Gastrocnemius medialis (tissue), 4 donors: ENCODE measurements at regions not wholly inside any gene's neighbourhood (a gene's known extent, or its start where the extent isn't known, plus 50 kb on each side); places are given as distances from the start of the nearest gene placed in this dataset.

ENCODE experiments used
- ATAC-seq, 2 donors: fragments of 150-250 bp; one replicate each; pipeline ENCODE4 v1.9.1; 2016
- DNase-seq, 2 donors: peaks; one replicate each; pipeline ENCODE4 v3.0.0-alpha.2; 2019
- H3K27ac ChIP-seq, 4 donors: fragments of 200-600 bp; sonication (generic); 1 replicate in 1 of 4; 2 replicates in 3 of 4; pipeline ENCODE4 v1.5.1; 2016 to 2018; ENCODE audit warnings: mild to moderate bottlenecking in 2 of 4, moderate library complexity in 1 of 4
- H3K27me3 ChIP-seq, 3 donors: fragments of 200-600 bp; sonication (generic) in 2 of 3; 1 replicate in 1 of 3; 2 replicates in 2 of 3; pipeline versions ENCODE4 v1.5.1 to v1.6.0; 2016 to 2019; ENCODE audit warnings: mild to moderate bottlenecking in 1 of 3, moderate library complexity in 1 of 3
- H3K36me3 ChIP-seq, 2 donors: fragments of 200-600 bp; sonication (generic) in 1 of 2; one replicate each; pipeline ENCODE4 v1.5.1; 2017 to 2018
- H3K4me1 ChIP-seq, 2 donors: fragments of 200-600 bp; sonication (generic) in 1 of 2; one replicate each; pipeline ENCODE4 v1.5.1; 2016 to 2017; ENCODE audit warnings: mild to moderate bottlenecking in 2 of 2
- H3K4me3 ChIP-seq, 4 donors: fragments of 200-600 bp; sonication (generic) in 3 of 4; 1 replicate in 1 of 4; 2 replicates in 3 of 4; pipeline ENCODE4 v1.5.1; 2016 to 2019; ENCODE audit warnings: mild to moderate bottlenecking in 2 of 4
- H3K9me3 ChIP-seq, 3 donors: fragments of 200-600 bp; sonication (generic) in 2 of 3; 1 replicate in 1 of 3; 2 replicates in 2 of 3; pipeline ENCODE4 v1.5.1; 2016 to 2019
- CTCF ChIP-seq, 5 experiments: fragments of 450-650 bp in 3 of 5; fragments of 200-600 bp in 2 of 5; sonication (generic) in 2 of 5; IDR thresholded peaks in 4 of 5; conservative IDR thresholded peaks in 1 of 5; 1 replicate in 4 of 5; 2 replicates in 1 of 5; pipeline ENCODE4 v1.5.1; 2016 to 2019; ENCODE audit warnings: antibody characterized with exemption in 5 of 5, mild to moderate bottlenecking in 3 of 5, moderate library complexity in 3 of 5
- POLR2A ChIP-seq, 2 donors: fragments of 450-650 bp; IDR thresholded peaks; one replicate each; pipeline ENCODE4 v1.6.1; 2017; ENCODE audit warnings: antibody characterized with exemption in 2 of 2, mild to moderate bottlenecking in 2 of 2, moderate library complexity in 2 of 2
- in situ Hi-C, 4 donors: fragments of 200-750 bp; cut with MboI; loops; one replicate each; pipeline versions ENCODE4 v1.15.0 to v1.8.0; 2017; ENCODE audit warnings: low sequenced_read_pairs in 4 of 4
- intact Hi-C: fragments of 100-400 bp; cut with DNase I; formaldehyde crosslinking; loops from one replicate; pipeline ENCODE4 v1.15.1; 2023; ENCODE audit warnings: low total_unique reads

GRCh38 chr1:184166485-184166884 lies 115.0 kb downstream of the TSEN15 start:
- no peak for ATAC-seq
- Histone ChIP-seq H3K4me1 (peaks cover 2 to 5% of the 10 kb centered on the region in 2 donors), H3K27me3 (no peaks in the 10 kb centered on the region), H3K36me3 (no peaks in the 10 kb centered on the region), H3K4me3 (no peak overlapping the region), H3K27ac (no peak overlapping the region), H3K9me3 (no peaks in the 10 kb centered on the region)
- in situ Hi-C loops (no loop called here), intact Hi-C loops (no loop called here)
- DNase-seq, result no peak
- no peak for TF ChIP-seq CTCF (IDR thresholded peaks at IDR 0.05 in 4 of 5, conservative IDR thresholded peaks at IDR 0.05 in 1 of 5)
- no peak for TF ChIP-seq POLR2A (IDR thresholded peaks at IDR 0.05)

GRCh38 chr1:184167352-184167751 lies 115.8 kb downstream of the TSEN15 start:
- in situ Hi-C loops, result no loop called here

GRCh38 chr1:184170719-184171118 lies 119.2 kb downstream of the TSEN15 start:
- no peaks in the 10 kb centered on the region for H3K4me1 ChIP-seq
- no peak overlapping the region for H3K4me3 ChIP-seq
- in situ Hi-C loops (no loop called here), intact Hi-C loops (no loop called here)
- DNase-seq, result no peak
- H3K9me3 ChIP-seq, result no peaks in the 10 kb centered on the region
- ATAC-seq, result no peak
- H3K27me3 ChIP-seq, result no peaks in the 10 kb centered on the region
- no peak overlapping the region for H3K27ac ChIP-seq
- H3K36me3 ChIP-seq, result no peaks in the 10 kb centered on the region
- TF ChIP-seq CTCF (IDR thresholded peaks at IDR 0.05 in 4 of 5, conservative IDR thresholded peaks at IDR 0.05 in 1 of 5), result no peak
- no peak for TF ChIP-seq POLR2A (IDR thresholded peaks at IDR 0.05)

More at GRCh38 chr1:184167352-184167751, 115.8 kb downstream of the TSEN15 start:
- no peaks in the 10 kb centered on the region for H3K27me3 ChIP-seq
- intact Hi-C loops, result no loop called here
- no peak for TF ChIP-seq POLR2A (IDR thresholded peaks at IDR 0.05)
- no peak for TF ChIP-seq CTCF (IDR thresholded peaks at IDR 0.05 in 4 of 5, conservative IDR thresholded peaks at IDR 0.05 in 1 of 5)
- ATAC-seq (no peak), DNase-seq (no peak)
- H3K27ac ChIP-seq, result no peak overlapping the region
- peaks cover 2 to 5% of the 10 kb centered on the region in 2 donors for H3K4me1 ChIP-seq
- no peak overlapping the region for H3K4me3 ChIP-seq
- H3K36me3 ChIP-seq, result no peaks in the 10 kb centered on the region
- H3K9me3 ChIP-seq, result no peaks in the 10 kb centered on the region

- in situ Hi-C loops, result no loop called here
- ATAC-seq, result no peak
- TF ChIP-seq CTCF (IDR thresholded peaks at IDR 0.05 in 4 of 5, conservative IDR thresholded peaks at IDR 0.05 in 1 of 5) (no peak), POLR2A (IDR thresholded peaks at IDR 0.05) (no peak)
Measured at GRCh38 chr1:184176058-184176457, 124.5 kb downstream of the TSEN15 start.

GRCh38 chr1:184181044-184181443 lies 129.5 kb downstream of the TSEN15 start:
- in situ Hi-C loops (no loop called here), intact Hi-C loops (no loop called here)
- no peak for DNase-seq
- no peaks in the 10 kb centered on the region for H3K27me3 ChIP-seq
- H3K4me1 ChIP-seq, result no peaks in the 10 kb centered on the region
- H3K4me3 ChIP-seq, result no peak overlapping the region
- TF ChIP-seq CTCF (IDR thresholded peaks at IDR 0.05 in 4 of 5, conservative IDR thresholded peaks at IDR 0.05 in 1 of 5) (no peak), POLR2A (IDR thresholded peaks at IDR 0.05) (no peak)
- H3K36me3 ChIP-seq, result no peaks in the 10 kb centered on the region
- no peaks in the 10 kb centered on the region for H3K9me3 ChIP-seq
- no peak overlapping the region for H3K27ac ChIP-seq
- no peak for ATAC-seq

More at GRCh38 chr1:184176058-184176457, 124.5 kb downstream of the TSEN15 start:
- no peaks in the 10 kb centered on the region for H3K36me3 ChIP-seq
- no peak for DNase-seq
- H3K27me3 ChIP-seq, result no peaks in the 10 kb centered on the region
- intact Hi-C loops, result no loop called here
- H3K9me3 ChIP-seq, result no peaks in the 10 kb centered on the region
- H3K4me3 ChIP-seq, result no peak overlapping the region
- no peak overlapping the region for H3K27ac ChIP-seq
- no peaks in the 10 kb centered on the region for H3K4me1 ChIP-seq
